Large intestine (tissue), 3 donors: ENCODE measurements at regions not wholly inside any gene's neighbourhood (a gene's known extent, or its start where the extent isn't known, plus 50 kb on each side); places are given as distances from the start of the nearest gene placed in this dataset.

Experiments
- DNase-seq, 2 donors: peaks; one replicate each; pipeline versions ENCODE4 v3.0.0 to v3.0.0-alpha.2; 2013
- H3K27ac ChIP-seq: one replicate; pipeline ENCODE4 v1.5.1; 2013; ENCODE audit warnings: low read length
- H3K27me3 ChIP-seq: 2 replicates; pipeline ENCODE4 v1.6.1; 2013; ENCODE audit warnings: low read length; ENCODE audit not compliant: control insufficient read depth, insufficient read depth
- H3K36me3 ChIP-seq: 2 replicates; pipeline ENCODE4 v1.6.1; 2013; ENCODE audit warnings: low read length; ENCODE audit not compliant: control insufficient read depth, insufficient read depth
- H3K4me1 ChIP-seq: one replicate; pipeline ENCODE4 v1.6.1; 2013; ENCODE audit warnings: low read length; ENCODE audit not compliant: control insufficient read depth, insufficient read depth
- H3K4me3 ChIP-seq: one replicate; pipeline ENCODE4 v1.5.1; 2013; ENCODE audit warnings: low read length
- H3K9me3 ChIP-seq: one replicate; pipeline ENCODE4 v1.6.1; 2013; ENCODE audit warnings: mild to moderate bottlenecking, low read depth, low read length, moderate library complexity; ENCODE audit not compliant: control insufficient read depth
- WGBS: methylation state at CpG from one replicate; pipeline ENCODE4 v1.1.5; 2013; ENCODE audit warnings: low lambda C conversion rate; ENCODE audit not compliant: insufficient coverage; 5-methylcytosine and 5-hydroxymethylcytosine counted together

DNA sequence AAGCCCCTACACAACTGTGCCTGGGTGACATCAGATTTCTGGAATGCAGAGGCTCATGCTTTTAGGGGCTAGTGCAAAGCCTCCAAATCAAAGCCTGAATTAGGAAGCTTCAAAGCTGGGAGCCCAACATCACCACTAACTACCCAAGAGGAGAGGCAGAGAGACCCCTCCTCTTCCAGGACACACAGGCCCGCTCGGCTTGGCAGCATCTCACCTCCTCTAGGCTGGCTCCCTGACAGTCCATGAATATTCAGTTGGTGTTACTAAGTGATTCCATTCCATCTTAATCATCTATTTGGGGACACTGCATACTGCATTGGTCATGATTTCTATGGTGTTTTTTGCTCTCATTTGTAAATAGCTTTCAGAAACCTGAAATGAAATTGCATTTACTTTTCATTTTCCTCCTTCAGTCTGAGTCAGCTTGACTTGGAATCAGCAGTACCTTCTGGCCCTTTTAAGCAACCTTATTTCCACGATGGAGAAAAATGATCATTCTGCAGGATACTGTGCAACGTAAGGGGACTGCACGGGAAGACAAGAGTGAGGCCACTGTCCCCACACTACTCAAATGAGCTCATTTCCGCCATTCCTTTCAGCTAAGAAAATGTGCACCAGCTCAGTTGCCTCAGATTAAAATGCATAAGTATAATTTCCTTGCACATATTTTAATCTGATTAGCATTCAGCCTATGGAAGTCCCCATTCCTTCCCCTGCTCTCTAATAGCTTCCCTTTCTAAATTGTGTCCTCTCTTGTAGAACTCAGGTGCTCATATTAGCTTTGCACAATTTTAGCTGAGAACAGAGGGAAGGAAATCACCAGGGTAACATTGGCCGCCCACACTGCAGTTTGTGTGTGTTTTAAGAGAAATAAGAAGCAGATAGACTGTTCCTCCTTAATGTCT lies 219.9 kb downstream of the RFC3 start:
- Histone ChIP-seq H3K9me3 (no peaks in the 10 kb centered on the region), H3K36me3 (no peaks in the 10 kb centered on the region), H3K4me3 (no peak overlapping the region), H3K27ac (no peak overlapping the region), H3K4me1 (no peaks in the 10 kb centered on the region), H3K27me3 (no peaks in the 10 kb centered on the region)
- no CpG with 5 or more reads among the region's 7 CpGs for WGBS
- no peak for DNase-seq

DNA sequence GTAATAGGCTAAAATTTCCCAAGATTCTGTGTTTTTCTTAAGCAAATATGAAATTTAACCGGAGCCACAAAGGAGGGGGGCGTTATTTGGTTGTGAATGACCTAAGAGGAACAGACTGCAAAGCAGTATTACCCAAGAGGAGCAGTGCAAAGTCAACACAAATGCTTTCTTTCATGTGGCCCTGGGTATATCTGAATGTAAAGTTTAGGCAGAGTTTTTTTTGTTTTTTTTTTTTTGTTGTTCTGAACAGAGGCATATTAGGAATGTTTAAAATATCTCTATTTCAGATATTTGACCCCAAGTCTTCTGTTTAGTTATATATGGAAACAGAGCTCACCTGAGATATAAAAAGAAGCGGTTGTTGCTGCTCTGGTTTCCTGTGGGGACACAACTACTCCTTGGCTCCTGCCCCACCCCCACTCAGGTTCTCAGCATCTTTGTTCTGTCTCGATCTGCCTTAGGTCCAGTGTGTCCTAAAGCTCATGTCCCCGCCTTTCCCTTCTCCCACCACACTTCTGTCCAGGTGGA lies 220.7 kb downstream of the RFC3 start:
- no CpG with 5 or more reads among the region's 5 CpGs for WGBS

DNA sequence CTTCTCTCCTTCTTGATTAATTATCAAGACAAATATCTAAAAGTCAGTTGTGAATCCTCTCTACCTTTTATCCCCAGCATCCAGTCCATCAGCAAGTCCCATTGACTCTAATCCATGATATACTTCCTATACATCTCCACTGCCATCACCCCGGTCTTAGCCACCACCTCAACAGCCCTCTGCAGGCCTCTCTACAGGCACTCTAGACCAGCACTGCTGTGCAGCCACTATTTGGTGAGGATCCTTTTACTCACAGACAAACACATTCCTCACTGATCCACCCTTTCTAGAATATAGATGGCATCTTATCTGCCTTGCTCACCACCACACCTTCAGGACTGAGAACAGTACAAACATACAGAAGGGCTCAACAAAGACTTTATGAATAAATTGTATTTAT lies 221.7 kb downstream of the RFC3 start:
- no peak overlapping the region for H3K4me3 ChIP-seq
- H3K9me3 ChIP-seq = no peaks in the 10 kb centered on the region
- no CpG with 5 or more reads among the region's 1 CpG for WGBS
- H3K27me3 ChIP-seq = no peaks in the 10 kb centered on the region
- DNase-seq = no peak
- no peaks in the 10 kb centered on the region for H3K4me1 ChIP-seq
- H3K36me3 ChIP-seq = no peaks in the 10 kb centered on the region
- no peak overlapping the region for H3K27ac ChIP-seq

More for the DNA sequence above, 220.7 kb downstream of the RFC3 start:
- no peaks in the 10 kb centered on the region for H3K36me3 ChIP-seq
- H3K27ac ChIP-seq = no peak overlapping the region
- no peaks in the 10 kb centered on the region for H3K27me3 ChIP-seq
- H3K9me3 ChIP-seq = no peaks in the 10 kb centered on the region
- H3K4me1 ChIP-seq = no peaks in the 10 kb centered on the region
- H3K4me3 ChIP-seq = no peak overlapping the region
- no peak for DNase-seq

DNA sequence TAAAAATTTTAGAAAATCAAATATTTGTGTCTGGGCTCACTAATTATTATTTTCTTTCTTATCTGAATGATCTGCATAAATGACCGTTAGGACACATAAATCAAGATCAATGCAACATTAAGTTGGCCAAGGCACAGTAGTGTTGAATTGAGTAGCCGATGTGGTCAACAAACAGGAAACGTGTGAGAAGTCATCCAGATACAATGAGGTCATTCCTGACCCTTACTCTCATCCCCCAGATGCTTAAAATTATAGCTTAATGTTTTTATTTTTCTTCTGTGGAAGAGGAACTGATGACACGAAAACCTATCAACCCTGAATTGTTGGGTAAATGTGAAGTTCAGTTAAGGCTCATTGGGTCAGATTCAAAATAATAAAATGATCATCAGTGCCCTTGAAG lies 222.9 kb downstream of the RFC3 start:
- Histone ChIP-seq H3K27ac (no peak overlapping the region), H3K9me3 (no peaks in the 10 kb centered on the region), H3K4me1 (no peaks in the 10 kb centered on the region), H3K36me3 (no peaks in the 10 kb centered on the region), H3K4me3 (no peak overlapping the region), H3K27me3 (no peaks in the 10 kb centered on the region)
- WGBS = no CpG with 5 or more reads among the region's 4 CpGs
- no peak for DNase-seq

DNA sequence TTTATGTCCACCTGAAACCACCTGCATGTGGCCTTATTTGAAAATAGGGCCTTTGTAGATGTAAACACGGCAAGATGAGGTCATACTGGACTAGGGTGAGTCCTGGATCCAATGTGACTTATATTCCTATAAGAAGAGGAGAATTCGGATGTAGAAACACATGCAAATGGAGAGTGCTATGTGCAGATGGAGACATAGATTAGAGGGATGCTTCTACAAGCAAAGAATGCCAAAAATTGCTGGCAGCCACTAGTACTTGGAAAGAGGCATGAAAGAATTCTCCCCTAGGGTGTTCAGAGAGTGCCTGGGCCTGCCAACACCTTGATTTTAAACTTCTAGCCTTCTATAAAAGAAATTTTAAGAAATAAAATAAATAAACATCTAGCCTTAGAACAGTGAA lies 226.1 kb downstream of the RFC3 start:
- Histone ChIP-seq H3K4me3 (no peak overlapping the region), H3K27ac (no peak overlapping the region), H3K27me3 (no peaks in the 10 kb centered on the region), H3K36me3 (no peaks in the 10 kb centered on the region), H3K9me3 (no peaks in the 10 kb centered on the region), H3K4me1 (no peaks in the 10 kb centered on the region)
- 83% methylated on average over 1 of the region's 2 CpGs for WGBS
- no peak for DNase-seq

DNA sequence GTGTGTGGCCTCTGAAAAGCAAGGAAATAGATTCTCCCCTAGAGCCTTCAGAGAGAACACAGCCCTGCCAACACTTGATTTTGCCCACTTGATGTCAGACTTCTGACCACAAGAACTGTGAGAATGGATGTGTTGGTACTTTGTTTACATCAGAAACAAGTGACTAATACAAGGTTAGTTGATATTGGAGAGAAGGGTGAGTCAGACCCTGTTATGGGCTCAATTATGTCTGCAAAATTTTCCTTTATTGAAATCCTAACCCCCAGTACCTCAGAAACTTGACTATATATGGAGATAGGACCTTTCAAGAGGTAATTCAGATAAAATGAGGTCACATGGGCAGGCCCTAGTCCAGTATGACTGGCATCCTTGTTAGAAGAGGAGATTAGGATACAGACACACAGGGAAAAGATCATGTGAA lies 226.7 kb downstream of the RFC3 start:
- H3K27me3 ChIP-seq = no peaks in the 10 kb centered on the region
- no peak overlapping the region for H3K4me3 ChIP-seq
- DNase-seq = no peak
- H3K9me3 ChIP-seq = no peaks in the 10 kb centered on the region
- H3K4me1 ChIP-seq = no peaks in the 10 kb centered on the region
- no peaks in the 10 kb centered on the region for H3K36me3 ChIP-seq
- H3K27ac ChIP-seq = no peak overlapping the region

DNA sequence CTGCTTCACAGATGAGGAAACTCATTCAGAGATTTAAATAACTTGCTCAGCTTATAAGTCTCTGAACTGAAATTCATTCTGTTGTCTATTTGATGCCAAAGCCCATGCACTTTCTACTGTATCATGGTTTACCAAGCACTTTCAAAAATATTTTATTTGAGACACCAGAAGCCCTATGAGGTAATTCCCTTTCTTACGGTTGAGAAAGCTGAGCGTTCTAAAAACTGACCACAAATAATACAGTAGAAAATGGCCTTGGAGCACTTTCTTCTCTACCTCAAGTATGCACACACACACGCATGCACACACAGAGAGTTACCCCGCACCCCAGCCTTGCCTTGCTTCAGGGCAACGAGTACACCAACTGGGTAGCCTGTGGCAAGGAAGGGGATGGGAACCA lies 228.5 kb downstream of the RFC3 start:
- DNase-seq = no peak
- no CpG with 5 or more reads among the region's 5 CpGs for WGBS

DNA sequence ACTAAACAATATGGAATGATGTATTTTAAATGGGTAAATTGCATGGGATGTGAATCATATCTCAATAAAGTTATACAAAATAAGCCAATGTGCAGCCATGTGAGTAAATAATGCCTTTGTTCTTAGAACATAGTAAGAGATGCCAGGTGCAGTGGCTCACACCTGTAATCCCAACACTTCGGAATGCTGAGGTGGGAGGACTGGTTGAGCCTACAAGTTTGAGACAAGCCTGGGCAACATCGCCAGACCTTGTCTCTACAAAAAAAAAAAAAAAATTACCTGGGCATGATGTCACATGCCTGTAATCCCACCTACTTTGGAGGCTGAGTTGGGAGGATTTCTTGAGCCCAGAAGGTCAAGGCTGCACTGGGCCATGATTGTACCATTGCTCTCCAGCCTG lies 230.7 kb downstream of the RFC3 start:
- no peak for DNase-seq
- no peaks in the 10 kb centered on the region for H3K4me1 ChIP-seq
- 100% methylated on average over 2 of the region's 2 CpGs for WGBS
- H3K36me3 ChIP-seq = no peaks in the 10 kb centered on the region
- no peak overlapping the region for H3K27ac ChIP-seq
- H3K4me3 ChIP-seq = no peak overlapping the region
- no peaks in the 10 kb centered on the region for H3K9me3 ChIP-seq
- no peaks in the 10 kb centered on the region for H3K27me3 ChIP-seq

More for the DNA sequence above, 228.5 kb downstream of the RFC3 start:
- Histone ChIP-seq H3K9me3 (no peaks in the 10 kb centered on the region), H3K4me1 (no peaks in the 10 kb centered on the region), H3K4me3 (no peak overlapping the region), H3K36me3 (no peaks in the 10 kb centered on the region), H3K27me3 (no peaks in the 10 kb centered on the region), H3K27ac (no peak overlapping the region)

DNA sequence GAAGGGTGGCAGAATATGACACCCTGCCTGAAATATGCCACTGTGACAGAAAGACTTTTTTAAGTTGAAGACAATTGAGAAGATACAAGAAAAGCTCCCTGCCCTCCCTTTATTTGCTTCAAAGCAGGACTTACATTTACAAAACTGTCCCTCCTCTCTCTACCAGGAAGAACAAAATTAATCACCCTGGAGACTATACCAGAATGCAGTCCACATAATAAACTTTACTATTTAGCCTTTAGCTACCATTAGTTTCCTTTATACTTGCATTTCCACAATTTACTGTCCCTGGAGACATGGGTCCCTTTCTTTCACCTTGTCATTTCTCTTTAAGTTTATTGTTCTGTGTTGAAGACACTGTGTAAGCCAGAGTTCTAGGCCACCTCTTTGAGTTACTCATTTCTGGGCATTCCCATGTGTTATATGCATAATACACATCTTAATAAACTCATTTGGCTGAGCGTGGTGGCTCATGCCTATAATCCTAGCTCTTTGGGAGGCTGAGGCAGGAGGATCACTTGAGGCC lies 238.8 kb downstream of the RFC3 start:
- Histone ChIP-seq H3K27me3 (no peaks in the 10 kb centered on the region), H3K4me1 (no peaks in the 10 kb centered on the region), H3K36me3 (no peaks in the 10 kb centered on the region), H3K27ac (no peak overlapping the region), H3K4me3 (no peak overlapping the region), H3K9me3 (no peaks in the 10 kb centered on the region)
- DNase-seq = no peak
- WGBS = no CpG with 5 or more reads among the region's 1 CpG

DNA sequence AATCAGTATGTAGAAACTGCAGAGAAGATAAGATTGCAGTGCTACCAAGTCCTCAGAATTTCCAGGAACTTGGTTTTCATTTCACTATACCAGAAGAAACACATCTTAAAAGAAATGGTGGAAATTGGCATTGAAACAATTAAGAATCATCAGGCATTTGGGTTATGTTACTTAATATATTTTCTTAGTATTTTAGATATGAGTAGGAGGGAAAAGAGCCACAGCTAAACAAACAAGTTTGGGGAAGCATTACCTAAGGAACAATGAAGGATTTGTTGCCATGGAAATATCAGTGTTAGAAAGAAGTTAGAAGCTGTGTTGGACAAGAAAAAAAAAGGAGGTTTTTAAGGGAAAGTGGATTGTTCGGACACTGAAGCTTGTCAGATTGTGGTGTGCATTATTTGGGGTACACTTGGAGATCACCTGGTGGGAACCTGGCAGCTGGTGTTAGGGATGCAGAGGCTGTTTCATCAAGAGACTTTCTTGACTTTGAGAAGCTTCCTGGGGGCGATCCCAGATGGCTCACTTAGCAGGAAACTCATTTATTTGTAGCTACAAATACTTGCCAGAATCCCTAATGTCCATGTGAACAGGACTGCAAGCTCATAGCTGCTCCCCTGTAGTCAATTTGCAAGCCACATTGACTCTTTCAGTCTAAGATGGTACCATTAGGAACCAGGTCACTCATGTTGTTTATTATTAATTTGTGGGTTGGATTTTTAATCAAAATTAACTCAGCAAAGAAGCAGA lies 246.7 kb downstream of the RFC3 start:
- no CpG with 5 or more reads among the region's 2 CpGs for WGBS
- Histone ChIP-seq H3K36me3 (no peaks in the 10 kb centered on the region), H3K4me3 (no peak overlapping the region), H3K27ac (no peak overlapping the region), H3K9me3 (no peaks in the 10 kb centered on the region), H3K27me3 (no peaks in the 10 kb centered on the region), H3K4me1 (no peaks in the 10 kb centered on the region)
- DNase-seq = no peak
